HG03175 (cell line): ENCODE measurements at regions not wholly inside any gene's neighbourhood (a gene's known extent, or its start where the extent isn't known, plus 50 kb on each side); places are given as distances from the start of the nearest gene placed in this dataset.
A peak's percentile ranks its signal among the peaks of the same experiment; 100 is the strongest.
"Not testable (repeated sequence)": the region's sequence is repeated elsewhere in the genome, so short reads cannot be mapped to it uniquely, and the experiment has no call there.

ENCODE experiments used
- ATAC-seq: cut with Tn5 transposase; IDR thresholded peaks from one replicate; pipeline ENCODE4 v1.9.1; 2021; ENCODE audit warnings: mild to moderate bottlenecking, moderate library complexity; ENCODE audit not compliant: unreplicated experiment

- no peak for ATAC-seq
Observed at GRCh38 chr15:98085003-98085639, 124.6 kb downstream of the ARRDC4 start.

- ATAC-seq: peak; percentile 97
Observed at GRCh38 chr15:98088307-98088945, 127.9 kb downstream of the ARRDC4 start.

- ATAC-seq: not testable (repeated sequence)
Observed at GRCh38 chr15:98089352-98089751, 128.8 kb downstream of the ARRDC4 start.

DNA sequence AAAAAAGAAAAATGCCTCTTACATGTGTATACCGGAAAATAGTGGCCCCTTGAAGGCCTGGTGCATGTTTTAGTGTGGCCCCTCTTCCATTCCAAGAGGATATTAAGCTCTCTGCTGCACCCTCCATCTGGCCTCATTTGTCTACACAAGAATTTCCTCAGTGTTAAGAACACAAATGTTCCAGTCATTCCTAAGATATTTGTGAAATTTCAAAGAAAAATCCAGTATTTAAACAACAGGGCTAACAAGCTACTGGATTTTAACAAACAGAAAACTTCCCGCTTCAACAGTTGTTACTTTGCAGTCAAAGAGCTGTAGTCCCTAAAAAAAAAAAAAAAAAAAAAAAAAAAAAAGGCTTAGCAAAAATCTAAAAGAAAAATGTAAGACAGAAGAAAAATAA lies 137.5 kb downstream of the ARRDC4 start:
- ATAC-seq: not testable (repeated sequence)

GRCh38 chr15:98100606-98101005 lies 140.1 kb downstream of the ARRDC4 start:
- ATAC-seq: not testable (repeated sequence)

DNA sequence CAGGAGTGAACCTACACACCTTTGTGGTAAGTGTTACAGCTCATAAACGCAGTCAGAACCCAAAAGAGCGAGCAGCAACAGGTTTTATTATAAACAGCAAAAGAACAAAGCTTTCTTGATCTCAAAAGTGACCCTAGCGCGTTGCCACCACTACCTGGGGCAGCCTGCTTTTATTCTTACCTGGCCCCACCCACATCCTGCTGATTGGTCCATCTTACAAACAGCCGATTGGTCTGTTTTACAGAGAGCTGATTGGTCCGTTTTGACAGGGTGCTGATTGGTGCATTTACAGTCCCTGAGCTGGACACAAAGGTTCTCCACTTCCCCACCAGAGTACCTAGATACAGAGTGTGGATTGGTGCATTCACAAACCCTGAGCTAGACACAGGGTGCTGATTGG lies 143.1 kb downstream of the ARRDC4 start:
- no peak for ATAC-seq

DNA sequence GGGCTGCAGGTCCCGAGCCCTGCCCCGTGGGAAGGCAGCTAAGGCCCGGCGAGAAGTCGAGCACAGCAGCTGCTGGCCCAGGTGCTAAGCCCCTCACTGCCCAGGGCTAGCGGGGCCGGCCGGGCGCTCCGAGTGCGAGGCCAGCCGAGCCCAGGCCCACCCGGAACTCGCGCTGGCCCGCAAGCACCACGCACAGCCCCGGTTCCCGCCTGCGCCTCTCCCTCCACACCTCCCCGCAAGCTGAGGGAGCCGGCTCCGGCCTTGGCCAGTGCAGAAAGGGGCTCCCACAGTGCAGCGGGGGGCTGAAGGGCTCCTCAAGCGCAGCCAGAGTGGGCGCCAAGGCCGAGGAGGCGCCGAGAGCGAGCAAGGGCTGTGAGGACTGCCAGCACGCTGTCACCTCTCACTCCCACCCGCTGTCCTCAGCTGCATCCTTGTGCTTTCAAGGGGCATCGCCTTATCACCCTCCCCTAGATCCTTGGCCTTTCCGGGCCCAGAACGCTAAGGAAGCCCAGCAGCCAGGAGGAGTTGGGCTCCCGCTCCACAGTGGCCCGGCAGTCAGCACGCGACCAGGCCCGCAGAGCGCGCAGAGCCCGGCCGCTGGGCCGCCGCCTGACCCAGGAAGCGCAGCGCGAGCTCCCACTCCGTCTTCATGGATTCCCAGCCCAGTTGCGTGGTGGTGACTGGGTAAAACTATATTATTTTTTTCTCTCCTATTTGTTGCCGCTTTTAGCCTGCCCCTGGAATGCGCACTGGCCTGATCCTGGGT lies 144.1 kb downstream of the ARRDC4 start:
- not testable (repeated sequence) for ATAC-seq

- not testable (repeated sequence) for ATAC-seq
Observed at GRCh38 chr15:98106615-98107194, 146.2 kb downstream of the ARRDC4 start.

- ATAC-seq: no peak
Observed at GRCh38 chr15:98111806-98112205, 151.3 kb downstream of the ARRDC4 start.

GRCh38 chr15:98113327-98113726 lies 152.8 kb downstream of the ARRDC4 start:
- no peak for ATAC-seq

GRCh38 chr15:98120561-98120960 lies 160.1 kb downstream of the ARRDC4 start:
- ATAC-seq: no peak

DNA sequence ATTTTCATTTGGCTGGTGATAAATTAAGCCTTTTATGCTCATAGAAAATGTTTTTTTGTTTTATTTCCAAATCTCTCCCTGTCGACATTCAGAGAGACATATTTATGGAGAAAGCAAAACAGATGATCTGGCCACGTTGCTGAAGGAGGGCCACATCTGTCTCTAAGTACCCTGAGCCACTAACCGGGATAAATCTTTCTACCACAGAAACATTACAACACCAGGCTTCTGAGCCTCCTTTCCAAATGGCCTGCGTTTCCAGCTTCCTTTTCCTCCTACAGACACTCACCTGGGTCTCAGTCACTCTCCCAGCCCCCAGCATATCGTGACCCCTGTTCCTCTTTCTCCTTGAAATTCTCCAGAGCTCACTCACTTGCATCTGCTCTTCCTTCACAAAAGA lies 161.0 kb downstream of the ARRDC4 start:
- no peak for ATAC-seq

GRCh38 chr15:98121957-98122356 lies 161.5 kb downstream of the ARRDC4 start:
- no peak for ATAC-seq

GRCh38 chr15:98123297-98123696 lies 162.8 kb downstream of the ARRDC4 start:
- ATAC-seq: no peak

GRCh38 chr15:98123834-98124233 lies 163.3 kb downstream of the ARRDC4 start:
- no peak for ATAC-seq

DNA sequence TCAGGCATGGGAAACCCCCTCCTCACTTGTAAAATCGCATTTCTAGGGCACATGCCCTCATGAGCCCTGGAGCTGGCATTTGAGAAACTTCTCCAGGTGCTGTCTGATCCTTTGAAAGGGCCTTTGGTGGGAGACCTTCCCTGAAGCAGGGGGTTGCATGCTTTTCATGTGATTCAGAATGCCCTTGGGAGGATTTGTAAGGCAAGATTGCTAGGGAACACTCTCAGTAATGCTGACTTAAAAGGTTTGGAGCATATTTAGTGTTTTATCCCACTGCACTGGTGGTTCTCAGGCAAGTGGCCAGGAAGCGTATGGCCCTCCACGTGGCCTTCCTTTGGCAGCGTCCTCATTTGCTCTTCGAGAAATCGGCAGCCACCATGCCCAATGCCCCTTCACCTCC lies 164.1 kb downstream of the ARRDC4 start:
- ATAC-seq: no peak

DNA sequence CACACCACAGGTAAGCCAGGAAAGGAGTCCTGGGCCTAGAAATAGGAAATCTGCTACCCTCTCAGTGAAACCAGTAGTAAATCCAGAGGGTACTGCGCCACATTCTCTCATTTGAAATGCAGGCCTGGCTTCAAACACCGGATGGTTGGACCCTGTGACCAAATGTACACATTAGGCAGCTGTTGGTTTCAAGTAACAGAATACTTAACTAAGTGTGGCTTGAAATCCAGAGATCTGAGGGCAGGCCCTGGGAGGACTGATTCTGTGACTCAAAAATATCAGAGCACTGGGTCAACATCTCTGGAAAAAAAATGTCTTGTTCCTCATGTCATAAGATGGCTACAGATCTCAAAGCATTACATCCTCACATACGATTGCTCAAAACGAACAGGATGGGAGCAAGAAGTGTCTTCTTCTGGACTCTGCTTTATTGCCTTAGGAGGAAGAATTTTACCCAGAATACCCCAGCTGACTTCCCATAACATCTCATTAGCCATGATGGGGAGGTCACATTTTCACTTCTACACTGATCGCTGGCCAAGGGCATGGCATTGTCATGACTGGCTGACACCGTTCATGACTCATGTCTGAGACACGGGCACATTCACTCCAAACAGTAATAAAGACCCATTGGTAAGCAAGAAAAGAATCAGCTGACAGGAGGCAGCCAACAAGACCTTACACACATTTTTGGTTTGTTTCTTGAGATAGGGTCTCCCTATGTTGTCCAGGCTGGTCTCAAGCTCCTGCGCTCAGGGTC lies 166.0 kb downstream of the ARRDC4 start:
- no peak for ATAC-seq

- ATAC-seq: no peak
Observed at GRCh38 chr15:98127586-98127985, 167.1 kb downstream of the ARRDC4 start.

- no peak for ATAC-seq
Observed at GRCh38 chr15:98131924-98132323, 171.4 kb downstream of the ARRDC4 start.

- no peak for ATAC-seq
Observed at GRCh38 chr15:98134905-98135304, 174.4 kb downstream of the ARRDC4 start.

DNA sequence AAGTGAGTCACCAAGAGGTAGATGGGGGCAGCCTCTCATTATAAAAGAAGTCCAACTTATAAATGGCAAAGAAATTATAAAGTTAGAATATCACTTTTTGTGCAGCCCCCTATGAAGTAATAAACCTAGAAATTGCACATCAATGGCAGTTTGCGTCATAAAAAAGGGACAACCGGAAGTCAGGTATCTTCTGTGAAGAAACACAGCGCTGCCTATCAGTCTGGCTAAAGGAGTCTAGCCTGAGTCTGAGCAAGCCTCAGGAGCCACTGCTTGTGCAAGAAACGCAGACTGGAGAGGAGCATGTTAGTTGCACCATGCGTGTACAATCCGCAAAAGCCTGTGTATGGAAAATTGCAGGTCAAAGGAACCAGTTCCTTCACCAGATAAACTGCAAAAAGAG lies 178.4 kb downstream of the ARRDC4 start:
- no peak for ATAC-seq
